ENCODE measurements at regions not wholly inside any gene's neighbourhood (a gene's known extent, or its start where the extent isn't known, plus 50 kb on each side); places are given as distances from the start of the nearest gene placed in this dataset.

DNA sequence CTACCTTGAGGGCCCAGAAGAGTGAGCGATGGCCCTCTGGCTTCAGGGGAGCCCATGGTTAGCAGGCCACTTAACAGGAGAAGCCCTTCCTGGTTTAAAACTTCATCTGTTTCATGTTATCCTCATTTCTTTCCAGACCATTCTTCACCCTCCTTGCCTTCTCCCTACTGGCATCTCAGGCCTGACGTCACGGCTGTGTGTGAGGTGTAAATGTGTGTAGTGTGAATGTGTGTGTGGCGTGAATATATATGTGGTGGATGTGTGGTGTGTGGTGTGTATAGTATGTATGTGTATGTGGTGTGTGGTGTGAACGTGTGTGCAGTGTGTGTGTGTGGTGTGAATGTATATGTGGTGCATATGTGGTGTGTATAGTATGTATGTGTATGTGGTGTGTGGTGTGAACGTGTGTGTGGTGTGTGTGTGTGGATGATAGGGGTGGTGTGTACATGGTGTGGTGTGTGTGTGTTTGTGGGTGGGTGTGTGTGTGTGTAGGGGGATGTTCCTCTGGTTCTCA lies 88.5 kb downstream of the SOD2 start:
- TF ChIP-seq, protein P1, sequence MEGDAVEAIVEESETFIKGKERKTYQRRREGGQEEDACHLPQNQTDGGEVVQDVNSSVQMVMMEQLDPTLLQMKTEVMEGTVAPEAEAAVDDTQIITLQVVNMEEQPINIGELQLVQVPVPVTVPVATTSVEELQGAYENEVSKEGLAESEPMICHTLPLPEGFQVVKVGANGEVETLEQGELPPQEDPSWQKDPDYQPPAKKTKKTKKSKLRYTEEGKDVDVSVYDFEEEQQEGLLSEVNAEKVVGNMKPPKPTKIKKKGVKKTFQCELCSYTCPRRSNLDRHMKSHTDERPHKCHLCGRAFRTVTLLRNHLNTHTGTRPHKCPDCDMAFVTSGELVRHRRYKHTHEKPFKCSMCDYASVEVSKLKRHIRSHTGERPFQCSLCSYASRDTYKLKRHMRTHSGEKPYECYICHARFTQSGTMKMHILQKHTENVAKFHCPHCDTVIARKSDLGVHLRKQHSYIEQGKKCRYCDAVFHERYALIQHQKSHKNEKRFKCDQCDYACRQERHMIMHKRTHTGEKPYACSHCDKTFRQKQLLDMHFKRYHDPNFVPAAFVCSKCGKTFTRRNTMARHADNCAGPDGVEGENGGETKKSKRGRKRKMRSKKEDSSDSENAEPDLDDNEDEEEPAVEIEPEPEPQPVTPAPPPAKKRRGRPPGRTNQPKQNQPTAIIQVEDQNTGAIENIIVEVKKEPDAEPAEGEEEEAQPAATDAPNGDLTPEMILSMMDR (IDR thresholded peaks at IDR 0.05 in 8 of 11, conservative IDR thresholded peaks at IDR 0.05 in 3 of 11) = no peak
- no peak for TF ChIP-seq POLR2A (IDR thresholded peaks at IDR 0.05)

All from spleen (tissue), 7 donors.